Endodermal cell (in vitro differentiated cells): ENCODE measurements at regions not wholly inside any gene's neighbourhood (a gene's known extent, or its start where the extent isn't known, plus 50 kb on each side); places are given as distances from the start of the nearest gene placed in this dataset.

Experiments
- DNase-seq: peaks from one replicate; pipeline ENCODE4 v3.0.0-alpha.2; 2017
- H3K27ac ChIP-seq: 2 replicates; pipeline ENCODE4 v1.5.1; 2013; ENCODE audit warnings: mild to moderate bottlenecking, low read depth, low read length, moderate library complexity
- H3K27me3 ChIP-seq: 2 replicates; pipeline ENCODE4 v1.6.1; 2013; ENCODE audit warnings: mild to moderate bottlenecking, low read length, moderate library complexity; ENCODE audit not compliant: insufficient read depth, control insufficient read depth, poor library complexity, severe bottlenecking
- H3K36me3 ChIP-seq: 2 replicates; pipeline ENCODE4 v1.7.0; 2013; ENCODE audit warnings: mild to moderate bottlenecking, low read length, moderate library complexity; ENCODE audit not compliant: control insufficient read depth, insufficient read depth
- H3K4me1 ChIP-seq: one replicate; pipeline ENCODE4 v1.7.0; 2013; ENCODE audit warnings: low read length; ENCODE audit not compliant: control insufficient read depth, insufficient read depth
- H3K4me3 ChIP-seq: 2 replicates; pipeline ENCODE4 v1.5.1; 2013; ENCODE audit warnings: mild to moderate bottlenecking, low read length, moderate library complexity
- H3K9ac ChIP-seq: 2 replicates; pipeline ENCODE4 v1.6.1; 2013; ENCODE audit warnings: mild to moderate bottlenecking, low read length, moderate library complexity; ENCODE audit not compliant: poor library complexity, severe bottlenecking; ENCODE audit errors: extremely low read depth
- H3K9me3 ChIP-seq: 2 replicates; pipeline ENCODE4 v1.6.1; 2013; ENCODE audit warnings: mild to moderate bottlenecking, low read length, moderate library complexity; ENCODE audit not compliant: control insufficient read depth
- H3K27ac Mint-ChIP-seq: 2 replicates; pipeline ENCODE4 v1.8.0; 2020; ENCODE audit warnings: mixed read lengths
- H3K27me3 Mint-ChIP-seq: 2 replicates; pipeline ENCODE4 v1.8.0; 2021; ENCODE audit warnings: mild to moderate bottlenecking, mixed read lengths; ENCODE audit not compliant: insufficient read depth
- H3K36me3 Mint-ChIP-seq: 2 replicates; pipeline ENCODE4 v1.8.0; 2020; ENCODE audit warnings: low read depth, mixed read lengths
- H3K4me1 Mint-ChIP-seq: 2 replicates; pipeline ENCODE4 v1.8.0; 2020; ENCODE audit warnings: mixed read lengths
- H3K4me3 Mint-ChIP-seq: 2 replicates; pipeline ENCODE4 v1.8.0; 2020; ENCODE audit warnings: mild to moderate bottlenecking, moderate library complexity, mixed read lengths
- H3K9me3 Mint-ChIP-seq: 2 replicates; pipeline ENCODE4 v1.8.0; 2020; ENCODE audit warnings: mild to moderate bottlenecking, mixed read lengths
- CTCF ChIP-seq: fragments of 200-600 bp; sonication (generic); conservative IDR thresholded peaks from 2 replicates; pipeline ENCODE4 v1.5.0; 2021; ENCODE audit warnings: antibody characterized with exemption, mild to moderate bottlenecking
- WGBS, 2 experiments: methylation state at CpG; one replicate each; pipeline versions ENCODE4 v1.1.5 to v1.1.7; 2013; ENCODE audit warnings: missing lambda C conversion rate in 2 of 2, mixed read lengths in 1 of 2; ENCODE audit not compliant: insufficient coverage in 1 of 2, insufficient read length in 1 of 2; 5-methylcytosine and 5-hydroxymethylcytosine counted together

DNA sequence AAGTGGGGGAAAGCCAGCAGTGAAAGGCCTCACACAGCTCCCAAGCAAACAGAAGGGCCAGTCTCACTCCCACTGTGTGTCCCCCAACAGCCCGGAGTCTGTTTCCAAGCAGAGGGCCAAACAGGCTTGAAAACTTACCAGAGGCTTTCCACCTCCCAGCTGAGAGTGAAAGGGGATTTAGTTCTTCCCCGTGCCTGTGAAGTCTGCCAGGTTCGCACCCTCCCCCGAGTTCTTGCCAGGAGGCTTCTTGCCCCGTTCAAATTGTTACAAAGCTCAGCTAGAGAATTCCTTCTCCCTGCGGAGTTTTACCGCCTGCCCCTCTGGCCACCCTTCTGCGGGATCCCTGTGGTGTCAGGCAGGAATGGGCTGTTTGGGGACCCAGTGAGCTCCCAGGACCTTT lies 68.0 kb upstream of the WNT7A start:
- TF ChIP-seq CTCF, result no peak
- H3K4me3 Mint-ChIP-seq, result peak overlapping the region; percentile 50
- WGBS, 2 experiments, result 20 to 34% methylated on average over 5 to 8 of the region's 8 CpGs
- no peaks in the 10 kb centered on the region for H3K36me3 ChIP-seq
- peaks cover 59% of the 10 kb centered on the region for H3K9me3 Mint-ChIP-seq
- peaks cover 21% of the 10 kb centered on the region for H3K4me1 ChIP-seq
- peak overlapping the region; percentile 51 for H3K27ac ChIP-seq
- H3K27me3 Mint-ChIP-seq, result peaks cover 8% of the 10 kb centered on the region
- H3K9ac ChIP-seq, result peak overlapping the region; percentile 66
- H3K27ac Mint-ChIP-seq, result peak overlapping the region; percentile 95
- no peaks in the 10 kb centered on the region for H3K27me3 ChIP-seq
- peaks cover 33% of the 10 kb centered on the region for H3K36me3 Mint-ChIP-seq
- H3K4me1 Mint-ChIP-seq, result peaks cover 52% of the 10 kb centered on the region
- peak overlapping the region; percentile 77 for H3K4me3 ChIP-seq
- H3K9me3 ChIP-seq, result peaks cover 55% of the 10 kb centered on the region
- DNase-seq, result peak; percentile 81

GRCh38 chr3:13939206-13939605 lies 59.3 kb upstream of the WNT7A start:
- DNase-seq, result no peak
- peaks cover 17% of the 10 kb centered on the region for H3K9me3 Mint-ChIP-seq
- H3K4me1 ChIP-seq, result no peaks in the 10 kb centered on the region
- no peaks in the 10 kb centered on the region for H3K27me3 ChIP-seq
- no peak overlapping the region for H3K27ac Mint-ChIP-seq
- WGBS, 2 experiments, result 93 to 100% methylated on average over 1 to 4 of the region's 4 CpGs
- no peak overlapping the region for H3K9ac ChIP-seq
- no peak overlapping the region for H3K4me3 ChIP-seq
- H3K4me1 Mint-ChIP-seq, result no peaks in the 10 kb centered on the region
- no peak for TF ChIP-seq CTCF
- H3K36me3 ChIP-seq, result no peaks in the 10 kb centered on the region
- no peak overlapping the region for H3K27ac ChIP-seq
- H3K27me3 Mint-ChIP-seq, result peaks cover 31% of the 10 kb centered on the region
- H3K4me3 Mint-ChIP-seq, result no peak overlapping the region
- H3K9me3 ChIP-seq, result peaks cover 25% of the 10 kb centered on the region
- peaks cover 6% of the 10 kb centered on the region for H3K36me3 Mint-ChIP-seq

- H3K4me3 ChIP-seq, result no peak overlapping the region
- no peak for TF ChIP-seq CTCF
- H3K4me1 Mint-ChIP-seq, result no peaks in the 10 kb centered on the region
- no peaks in the 10 kb centered on the region for H3K36me3 ChIP-seq
- H3K9me3 Mint-ChIP-seq, result peaks cover 6% of the 10 kb centered on the region
- H3K27me3 Mint-ChIP-seq, result peaks cover 45% of the 10 kb centered on the region
- WGBS, 2 experiments, result 82 to 91% methylated on average over 2 to 5 of the region's 5 CpGs
- peaks cover 6% of the 10 kb centered on the region for H3K9me3 ChIP-seq
- H3K27ac ChIP-seq, result no peak overlapping the region
- no peak overlapping the region for H3K4me3 Mint-ChIP-seq
- H3K4me1 ChIP-seq, result no peaks in the 10 kb centered on the region
- H3K36me3 Mint-ChIP-seq, result no peaks in the 10 kb centered on the region
- no peak overlapping the region for H3K27ac Mint-ChIP-seq
- H3K9ac ChIP-seq, result no peak overlapping the region
- DNase-seq, result no peak
- no peaks in the 10 kb centered on the region for H3K27me3 ChIP-seq
Measured at GRCh38 chr3:13937131-13937530, 57.3 kb upstream of the WNT7A start.
